Heart left ventricle (tissue), 16 donors: ENCODE measurements at regions not wholly inside any gene's neighbourhood (a gene's known extent, or its start where the extent isn't known, plus 50 kb on each side); places are given as distances from the start of the nearest gene placed in this dataset.
"Not testable (repeated sequence)": the region's sequence is repeated elsewhere in the genome, so short reads cannot be mapped to it uniquely, and the experiment has no call there.

ENCODE experiments used
- ATAC-seq, 4 donors: fragments of 200-7000 bp; cut with Tn5 transposase; one replicate each; pipeline ENCODE4 v1.9.1; 2020 to 2022; ENCODE audit warnings: moderate library complexity in 4 of 4, mild to moderate bottlenecking in 3 of 4, moderate number of reproducible peaks in 1 of 4
- DNase-seq, 5 donors: peaks; one replicate each; pipeline ENCODE4 v3.0.0-alpha.2; 2020
- H3K27ac ChIP-seq, 12 donors: fragments of 200-600 bp; sonication (generic) in 4 of 12; one replicate each; pipeline versions ENCODE4 v1.5.0 to v1.8.0; 2016 to 2022; ENCODE audit warnings: mild to moderate bottlenecking in 2 of 12
- H3K27me3 ChIP-seq, 9 donors: fragments of 200-600 bp; sonication (generic) in 2 of 9; one replicate each; pipeline versions ENCODE4 v1.5.1 to v1.8.0; 2016 to 2022; ENCODE audit warnings: mild to moderate bottlenecking in 3 of 9
- H3K36me3 ChIP-seq, 9 donors: fragments of 200-600 bp; sonication (generic) in 2 of 9; one replicate each; pipeline versions ENCODE4 v1.5.0 to v1.8.0; 2018 to 2022; ENCODE audit warnings: mild to moderate bottlenecking in 2 of 9
- H3K4me1 ChIP-seq, 12 donors: fragments of 200-600 bp; sonication (generic) in 4 of 12; one replicate each; pipeline versions ENCODE4 v1.5.0 to v1.8.0; 2016 to 2022; ENCODE audit warnings: mild to moderate bottlenecking in 3 of 12
- H3K4me3 ChIP-seq, 12 donors: fragments of 200-600 bp; sonication (generic) in 4 of 12; one replicate each; pipeline versions ENCODE4 v1.5.0 to v1.8.0; 2017 to 2022; ENCODE audit warnings: mild to moderate bottlenecking in 9 of 12, moderate library complexity in 4 of 12
- H3K9me3 ChIP-seq, 12 donors: fragments of 200-600 bp; sonication (generic) in 4 of 12; one replicate each; pipeline versions ENCODE4 v1.5.0 to v1.8.0; 2016 to 2022; ENCODE audit warnings: mild to moderate bottlenecking in 1 of 12
- POLR2A ChIP-seq, 2 donors: fragments of 450-650 bp; IDR thresholded peaks; one replicate each; pipeline ENCODE4 v1.6.1; 2017; ENCODE audit warnings: antibody characterized with exemption in 2 of 2, mild to moderate bottlenecking in 2 of 2, moderate library complexity in 2 of 2
- WGBS, 4 donors: extraction: QIAGEN DNeasy Blood & Tissue Kit in 2 of 4; methylation state at CpG; one replicate each; pipeline versions ENCODE4 v1.1.5 to v1.1.7; 2013 to 2018; 5-methylcytosine and 5-hydroxymethylcytosine counted together
- intact Hi-C, 10 donors: fragments of 100-400 bp; cut with DNase I; formaldehyde crosslinking; loops; one replicate each; pipeline versions ENCODE4 v1.11.1 to v1.14.2; 2022
- TF ChIP-seq, protein P1 (sequence below), 12 donors: fragments of 200-600 bp; sonication (generic) in 4 of 12; IDR thresholded peaks; one replicate each; pipeline versions ENCODE4 v1.5.0 to v1.8.0; 2018 to 2022; ENCODE audit warnings: antibody characterized with exemption in 12 of 12, mild to moderate bottlenecking in 5 of 12
- donor health status: ischemic (EF 13 %, LVEDD 7.1; RV severe dilation, severe dysfunction).
- donor health status: healthy with polysubstance abuse.
- donor health status: DM: no; HTN: yes; CAD: no.
- donor health status: DM: no; HTN: no; CAD: no.
- donor health status: ischemic (EF 25% LVEDD 6.9; RV normal size, moderate dysfunction).
- donor health status: ischemic (EF 25% LVEDD 5.7; RV mildly dilated, moderate dysfunction).
- donor health status: healthy.
- donor health status: DM: yes; HTN: yes; CAD: no.
- donor health status: ischemic (EF 35%, LVEDD 5.7; RV mildly dilated, moderate dysfunction).
- donor health status: nonischemic (EF 11% LVEDD 7.7; RV severe dilation, severe dysfunction).
- donor health status: DM: yes; HTN: yes; CAD: no.
- donor health status: PGD.
- donor health status: ischemic (EF 29% LVEDD 5.4; RV normal size, mild dysfunction).
- donor health status: nonischemic (EF 23%, LVEDD 6.1; RV moderate dilation, normal function).

GRCh38 chr6:167211881-167212712 lies 54.3 kb upstream of the GPR31 start:
- TF ChIP-seq POLR2A (IDR thresholded peaks at IDR 0.05) = no peak
- TF ChIP-seq, protein P1, sequence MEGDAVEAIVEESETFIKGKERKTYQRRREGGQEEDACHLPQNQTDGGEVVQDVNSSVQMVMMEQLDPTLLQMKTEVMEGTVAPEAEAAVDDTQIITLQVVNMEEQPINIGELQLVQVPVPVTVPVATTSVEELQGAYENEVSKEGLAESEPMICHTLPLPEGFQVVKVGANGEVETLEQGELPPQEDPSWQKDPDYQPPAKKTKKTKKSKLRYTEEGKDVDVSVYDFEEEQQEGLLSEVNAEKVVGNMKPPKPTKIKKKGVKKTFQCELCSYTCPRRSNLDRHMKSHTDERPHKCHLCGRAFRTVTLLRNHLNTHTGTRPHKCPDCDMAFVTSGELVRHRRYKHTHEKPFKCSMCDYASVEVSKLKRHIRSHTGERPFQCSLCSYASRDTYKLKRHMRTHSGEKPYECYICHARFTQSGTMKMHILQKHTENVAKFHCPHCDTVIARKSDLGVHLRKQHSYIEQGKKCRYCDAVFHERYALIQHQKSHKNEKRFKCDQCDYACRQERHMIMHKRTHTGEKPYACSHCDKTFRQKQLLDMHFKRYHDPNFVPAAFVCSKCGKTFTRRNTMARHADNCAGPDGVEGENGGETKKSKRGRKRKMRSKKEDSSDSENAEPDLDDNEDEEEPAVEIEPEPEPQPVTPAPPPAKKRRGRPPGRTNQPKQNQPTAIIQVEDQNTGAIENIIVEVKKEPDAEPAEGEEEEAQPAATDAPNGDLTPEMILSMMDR (IDR thresholded peaks at IDR 0.05) = no peak
- 56 to 76% (median 72%) methylated on average over 7 of the region's 7 CpGs for WGBS, 4 donors
- Histone ChIP-seq H3K4me3 (no peak overlapping the region), H3K9me3 (no peaks in the 10 kb centered on the region), H3K4me1 (peaks cover 0 to 2% (median 0%) of the 10 kb centered on the region in 12 donors), H3K27ac (no peak overlapping the region), H3K36me3 (no peaks in the 10 kb centered on the region), H3K27me3 (peaks cover 0 to 12% (median 0%) of the 10 kb centered on the region in 9 donors)
- ATAC-seq = no peak
- intact Hi-C loops = loop anchor here in 4 of 10 donors (10.0 kb wide), 3 partner anchors 143 to 703 kb away; no protein-coding TSS in a partner anchor
- no peak for DNase-seq

DNA sequence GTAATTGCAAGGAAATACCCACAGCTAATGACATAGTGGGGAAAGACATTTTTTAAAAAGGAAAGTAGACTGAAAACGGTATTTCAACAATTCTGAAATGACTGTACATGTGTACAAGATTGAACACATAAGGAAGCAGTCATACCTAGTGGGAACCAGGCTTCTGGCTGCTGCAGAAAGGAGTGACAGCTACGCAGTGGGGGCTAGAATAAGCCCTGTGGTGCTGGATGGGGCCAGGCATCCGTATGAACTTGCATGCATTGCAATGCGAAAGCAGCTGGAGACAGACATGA lies 54.9 kb upstream of the GPR31 start:
- Histone ChIP-seq H3K27ac (no peak overlapping the region), H3K4me3 (no peak overlapping the region), H3K36me3 (no peaks in the 10 kb centered on the region), H3K27me3 (peaks cover 0 to 12% (median 0%) of the 10 kb centered on the region in 9 donors), H3K9me3 (no peaks in the 10 kb centered on the region), H3K4me1 (peaks cover 0 to 2% (median 0%) of the 10 kb centered on the region in 12 donors)
- TF ChIP-seq, protein P1 (IDR thresholded peaks at IDR 0.05) = no peak
- TF ChIP-seq POLR2A (IDR thresholded peaks at IDR 0.05) = no peak
- no peak for ATAC-seq
- intact Hi-C loops = loop anchor here in 4 of 10 donors (10.0 kb wide), 3 partner anchors 142 to 702 kb away; no protein-coding TSS in a partner anchor
- 83 to 91% (median 87%) methylated on average over 4 of the region's 4 CpGs for WGBS, 4 donors
- no peak for DNase-seq

DNA sequence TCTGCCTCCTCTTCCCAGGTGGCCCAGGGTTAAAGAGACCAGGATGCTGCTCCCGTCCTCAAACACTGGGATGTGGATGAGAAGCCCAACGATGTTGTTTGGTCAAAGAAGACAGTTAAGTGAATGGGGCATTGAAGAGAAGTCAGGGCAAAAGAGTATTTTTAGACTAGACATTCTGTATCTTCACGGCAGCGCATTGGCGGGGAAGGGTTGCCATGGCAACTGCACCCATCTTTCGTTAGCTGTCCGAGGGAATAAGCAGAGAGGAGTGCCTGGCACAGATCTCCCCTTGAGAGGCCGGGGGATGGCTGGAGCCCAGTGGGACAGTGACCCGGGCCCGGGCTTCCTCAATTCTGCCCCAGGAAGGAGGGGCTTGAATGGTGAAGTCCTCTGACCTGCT lies 56.4 kb upstream of the GPR31 start:
- H3K9me3 ChIP-seq = no peaks in the 10 kb centered on the region
- TF ChIP-seq, protein P1 (IDR thresholded peaks at IDR 0.05) = no peak
- TF ChIP-seq POLR2A (IDR thresholded peaks at IDR 0.05) = no peak
- peaks cover 0 to 2% (median 0%) of the 10 kb centered on the region in 12 donors for H3K4me1 ChIP-seq
- intact Hi-C loops = loop anchor here in 4 of 10 donors (10.0 kb wide), 3 partner anchors 141 to 701 kb away; no protein-coding TSS in a partner anchor
- no peak for ATAC-seq
- H3K27ac ChIP-seq = no peak overlapping the region
- no peak for DNase-seq
- 60 to 68% (median 65%) methylated on average over 9 to 10 of the region's 10 CpGs for WGBS, 4 donors
- H3K4me3 ChIP-seq = no peak overlapping the region
- H3K36me3 ChIP-seq = no peaks in the 10 kb centered on the region
- peaks cover 0 to 11% (median 0%) of the 10 kb centered on the region in 9 donors for H3K27me3 ChIP-seq

DNA sequence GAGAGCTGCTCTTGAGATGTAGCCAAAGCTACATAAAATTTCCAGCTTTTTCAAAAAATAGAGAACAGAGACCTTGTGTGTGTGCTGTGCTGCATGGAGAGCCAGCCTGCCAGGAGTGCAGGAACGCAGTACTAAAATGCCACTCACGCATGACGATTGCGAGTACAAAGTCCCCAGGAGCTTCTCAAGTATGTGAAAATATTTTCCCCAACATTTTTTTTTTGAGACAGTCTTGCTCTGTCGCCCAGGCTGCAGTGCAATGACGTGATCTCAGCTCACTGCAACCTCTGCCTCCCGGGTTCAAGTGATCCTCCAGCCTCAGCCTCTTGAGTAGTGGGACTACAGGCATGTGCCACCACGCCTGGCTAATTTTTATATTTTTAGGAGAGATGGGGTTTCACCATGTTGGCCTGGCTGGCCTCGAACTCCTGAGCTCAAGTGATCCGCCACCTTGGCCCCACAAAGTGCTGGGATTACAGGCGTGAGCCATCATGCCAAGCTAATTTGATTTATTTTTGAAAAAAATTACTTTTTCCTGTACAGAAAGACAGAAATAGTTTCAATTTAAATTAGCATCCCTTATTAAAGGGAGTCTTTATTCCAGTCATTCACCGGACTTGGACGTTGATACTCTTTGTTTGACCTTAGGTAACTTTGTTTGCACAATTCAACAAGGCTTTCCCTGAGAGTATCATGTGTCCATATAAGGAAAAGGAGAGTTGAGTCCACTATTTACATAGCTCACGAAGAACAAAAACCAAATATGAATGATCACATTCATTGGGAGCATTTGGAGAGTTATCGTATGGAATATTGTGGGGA lies 57.9 kb upstream of the GPR31 start:
- not testable (repeated sequence) for H3K27ac ChIP-seq, ATAC-seq, H3K9me3 ChIP-seq, H3K4me3 ChIP-seq, H3K27me3 ChIP-seq, H3K36me3 ChIP-seq, H3K4me1 ChIP-seq, DNase-seq
- intact Hi-C loops = loop anchor here in 5 of 10 donors (5.0 to 10.0 kb wide), 5 partner anchors 72 to 699 kb away; no protein-coding TSS in a partner anchor
- WGBS, 4 donors = 49 to 74% (median 61%) methylated on average over 13 to 15 of the region's 15 CpGs

GRCh38 chr6:167216390-167217050 lies 58.7 kb upstream of the GPR31 start:
- not testable (repeated sequence) for H3K9me3 ChIP-seq, H3K4me1 ChIP-seq, H3K36me3 ChIP-seq, H3K27me3 ChIP-seq, H3K27ac ChIP-seq, H3K4me3 ChIP-seq, DNase-seq, ATAC-seq
- 70 to 89% (median 76%) methylated on average over 10 to 15 of the region's 15 CpGs for WGBS, 4 donors
- intact Hi-C loops = loop anchor here in 5 of 10 donors (5.0 to 10.0 kb wide), 5 partner anchors 71 to 698 kb away; no protein-coding TSS in a partner anchor

DNA sequence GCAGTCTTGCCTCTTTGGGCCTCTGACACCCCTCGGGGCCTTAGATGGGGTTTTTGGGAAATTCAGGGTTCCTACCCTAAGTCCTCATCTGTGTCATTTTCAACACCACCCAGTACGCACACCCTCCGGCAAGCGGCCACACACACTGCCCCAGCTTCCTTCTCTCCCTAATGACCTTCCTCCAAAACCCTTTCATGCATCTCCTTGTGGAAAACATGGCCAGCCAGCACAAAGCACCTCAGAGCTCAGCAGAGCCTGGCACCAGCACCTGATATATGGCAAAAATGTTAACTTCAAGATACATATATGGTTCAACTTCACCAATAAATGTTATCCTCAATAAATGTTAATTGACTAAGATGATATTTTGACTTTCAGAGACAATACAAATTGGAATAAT lies 59.3 kb upstream of the GPR31 start:
- H3K4me1 ChIP-seq, H3K36me3 ChIP-seq, H3K27ac ChIP-seq, DNase-seq, H3K9me3 ChIP-seq, ATAC-seq, H3K4me3 ChIP-seq, H3K27me3 ChIP-seq: not testable (repeated sequence)
- WGBS, 4 donors = 91 to 96% (median 92%) methylated on average over 4 of the region's 4 CpGs
- intact Hi-C loops = loop anchor here in 5 of 10 donors (5.0 to 10.0 kb wide), 5 partner anchors 70 to 698 kb away; no protein-coding TSS in a partner anchor
